Osteoblast (primary cell): ENCODE measurements at regions not wholly inside any gene's neighbourhood (a gene's known extent, or its start where the extent isn't known, plus 50 kb on each side); places are given as distances from the start of the nearest gene placed in this dataset.
A peak's percentile ranks its signal among the peaks of the same experiment; 100 is the strongest.

Source experiments
- DNase-seq: peaks from one replicate; pipeline ENCODE4 v3.0.0; 2011; ENCODE audit warnings: low spot score, mixed read lengths; ENCODE audit not compliant: insufficient read length; ENCODE audit errors: missing footprints
- H2AFZ ChIP-seq: 2 replicates; pipeline ENCODE4 v1.6.0; 2011; ENCODE audit warnings: mild to moderate bottlenecking, low read length
- H3K27ac ChIP-seq: 2 replicates; pipeline ENCODE4 v1.5.1; 2011; ENCODE audit warnings: mild to moderate bottlenecking, low read depth, low read length, moderate library complexity
- H3K27me3 ChIP-seq: 2 replicates; pipeline ENCODE4 v1.6.0; 2012; ENCODE audit warnings: mild to moderate bottlenecking, control low read depth, inconsistent platforms, low read length, moderate library complexity; ENCODE audit not compliant: insufficient read depth
- H3K36me3 ChIP-seq: 2 replicates; pipeline ENCODE4 v1.5.1; 2011; ENCODE audit warnings: mild to moderate bottlenecking, low read length, control low read depth, moderate library complexity; ENCODE audit not compliant: insufficient read depth
- H3K4me1 ChIP-seq: 2 replicates; pipeline ENCODE4 v1.5.1; 2011; ENCODE audit warnings: mild to moderate bottlenecking, low read length, control low read depth, moderate library complexity; ENCODE audit not compliant: insufficient read depth
- H3K4me2 ChIP-seq: 2 replicates; pipeline ENCODE4 v1.6.0; 2011; ENCODE audit warnings: mild to moderate bottlenecking, low read length; ENCODE audit not compliant: insufficient read depth
- H3K4me3 ChIP-seq: fragments of 200-600 bp; sonication (generic); 3 replicates; pipeline ENCODE4 v1.5.1; 2012; ENCODE audit warnings: mild to moderate bottlenecking, low read length, inconsistent platforms; ENCODE audit not compliant: insufficient read depth
- H3K79me2 ChIP-seq: 2 replicates; pipeline ENCODE4 v1.6.0; 2012; ENCODE audit warnings: mild to moderate bottlenecking, low read length, control low read depth, inconsistent platforms; ENCODE audit not compliant: insufficient read depth
- H3K9me3 ChIP-seq: 2 replicates; pipeline ENCODE4 v1.5.1; 2011; ENCODE audit warnings: low read depth, low read length, control low read depth
- H4K20me1 ChIP-seq: 2 replicates; pipeline ENCODE4 v1.6.0; 2012; ENCODE audit warnings: mild to moderate bottlenecking, low read length, control low read depth; ENCODE audit not compliant: insufficient read depth
- CTCF ChIP-seq: IDR thresholded peaks from 2 replicates; pipeline ENCODE4 v1.5.1; 2011; ENCODE audit warnings: mild to moderate bottlenecking, low read depth, low read length, moderate library complexity; ENCODE audit errors: extremely low read depth

GRCh38 chr2:64832936-64833335 is 156.3 kb upstream of the SLC1A4 start:
- Histone ChIP-seq H3K79me2 (no peaks in the 10 kb centered on the region), H3K27me3 (no peaks in the 10 kb centered on the region), H3K36me3 (no peaks in the 10 kb centered on the region), H3K4me2 (no peak overlapping the region), H3K4me3 (no peak overlapping the region), H3K4me1 (peaks cover 36% of the 10 kb centered on the region), H2AFZ (no peak overlapping the region), H4K20me1 (no peaks in the 10 kb centered on the region), H3K27ac (no peak overlapping the region), H3K9me3 (no peaks in the 10 kb centered on the region)
- TF ChIP-seq CTCF = no peak
- DNase-seq = no peak

GRCh38 chr2:64836566-64836965 is 152.6 kb upstream of the SLC1A4 start:
- DNase-seq = no peak
- Histone ChIP-seq H2AFZ (no peak overlapping the region), H3K79me2 (no peaks in the 10 kb centered on the region), H3K4me2 (no peak overlapping the region), H3K27ac (peak overlapping the region; percentile 87), H3K36me3 (no peaks in the 10 kb centered on the region), H3K4me1 (peaks cover 64% of the 10 kb centered on the region), H3K27me3 (no peaks in the 10 kb centered on the region), H3K9me3 (no peaks in the 10 kb centered on the region), H3K4me3 (no peak overlapping the region), H4K20me1 (no peaks in the 10 kb centered on the region)
- TF ChIP-seq CTCF = no peak

GRCh38 chr2:64837116-64837731 is 152.0 kb upstream of the SLC1A4 start:
- Histone ChIP-seq H3K36me3 (no peaks in the 10 kb centered on the region), H3K27ac (peak overlapping the region; percentile 87), H3K4me3 (no peak overlapping the region), H3K9me3 (no peaks in the 10 kb centered on the region), H2AFZ (peak overlapping the region; percentile 56), H3K27me3 (no peaks in the 10 kb centered on the region), H3K79me2 (no peaks in the 10 kb centered on the region), H4K20me1 (no peaks in the 10 kb centered on the region), H3K4me1 (peaks cover 59% of the 10 kb centered on the region), H3K4me2 (no peak overlapping the region)
- peak; percentile 83 for DNase-seq
- no peak for TF ChIP-seq CTCF

GRCh38 chr2:64837925-64838641 is 151.1 kb upstream of the SLC1A4 start:
- H3K4me3 ChIP-seq = no peak overlapping the region
- no peaks in the 10 kb centered on the region for H4K20me1 ChIP-seq
- H3K4me2 ChIP-seq = peak overlapping the region; percentile 46
- H3K27me3 ChIP-seq = no peaks in the 10 kb centered on the region
- no peaks in the 10 kb centered on the region for H3K9me3 ChIP-seq
- H3K36me3 ChIP-seq = no peaks in the 10 kb centered on the region
- TF ChIP-seq CTCF = no peak
- H2AFZ ChIP-seq = peak overlapping the region; percentile 42
- no peaks in the 10 kb centered on the region for H3K79me2 ChIP-seq
- peak overlapping the region; percentile 87 for H3K27ac ChIP-seq
- H3K4me1 ChIP-seq = peaks cover 55% of the 10 kb centered on the region
- DNase-seq = peak; percentile 38
